GM19025 (cell line): ENCODE measurements at regions not wholly inside any gene's neighbourhood (a gene's known extent, or its start where the extent isn't known, plus 50 kb on each side); places are given as distances from the start of the nearest gene placed in this dataset.

Source experiments
- ATAC-seq: cut with Tn5 transposase; IDR thresholded peaks from one replicate; pipeline ENCODE4 v1.9.1; 2021; ENCODE audit warnings: mild to moderate bottlenecking, low read depth, moderate library complexity; ENCODE audit not compliant: unreplicated experiment

GRCh38 chr12:92034858-92035401 lies 110.7 kb downstream of the BTG1 start:
- peak; percentile 80 for ATAC-seq

- no peak for ATAC-seq
Measured at GRCh38 chr12:92034083-92034482, 111.6 kb downstream of the BTG1 start.

GRCh38 chr12:92032965-92033364 lies 112.7 kb downstream of the BTG1 start:
- ATAC-seq, result no peak

- ATAC-seq, result no peak
Measured at GRCh38 chr12:92032101-92032500, 113.5 kb downstream of the BTG1 start.

GRCh38 chr12:92030618-92031017 lies 115.0 kb downstream of the BTG1 start:
- peak; percentile 42 for ATAC-seq

- ATAC-seq, result no peak
Measured at GRCh38 chr12:92029902-92030586, 115.6 kb downstream of the BTG1 start.

- no peak for ATAC-seq
Measured at GRCh38 chr12:92029136-92029535, 116.5 kb downstream of the BTG1 start.

- ATAC-seq, result no peak
Measured at GRCh38 chr12:92028441-92028709, 117.3 kb downstream of the BTG1 start.

- ATAC-seq, result no peak
Measured at GRCh38 chr12:92027701-92028440, 117.8 kb downstream of the BTG1 start.

GRCh38 chr12:92027243-92027642 lies 118.4 kb downstream of the BTG1 start:
- ATAC-seq, result no peak

- ATAC-seq, result no peak
Measured at GRCh38 chr12:92025462-92026207, 120.0 kb downstream of the BTG1 start.

GRCh38 chr12:92022093-92022492 lies 123.6 kb downstream of the BTG1 start:
- ATAC-seq, result no peak

- no peak for ATAC-seq
Measured at GRCh38 chr12:92021666-92022035, 124.0 kb downstream of the BTG1 start.

- no peak for ATAC-seq
Measured at GRCh38 chr12:92020983-92021665, 124.5 kb downstream of the BTG1 start.

GRCh38 chr12:92019491-92020277 lies 126.0 kb downstream of the BTG1 start:
- no peak for ATAC-seq

- no peak for ATAC-seq
Measured at GRCh38 chr12:92012691-92013090, 133.0 kb downstream of the BTG1 start.

- ATAC-seq, result no peak
Measured at GRCh38 chr12:92010853-92011701, 134.6 kb downstream of the BTG1 start.

GRCh38 chr12:92010368-92010767 lies 135.3 kb downstream of the BTG1 start:
- no peak for ATAC-seq

- ATAC-seq, result no peak
Measured at GRCh38 chr12:92008345-92008744, 137.3 kb downstream of the BTG1 start.
